SU-DHL-6 (cell line): ENCODE measurements at regions not wholly inside any gene's neighbourhood (a gene's known extent, or its start where the extent isn't known, plus 50 kb on each side); places are given as distances from the start of the nearest gene placed in this dataset.

Experiments used
- EZH2phosphoT487 ChIP-seq: fragments of 200-600 bp; sonication (generic), shearing (Covaris generic); conservative IDR thresholded peaks from 2 replicates; pipeline ENCODE4 v1.6.1; 2018; ENCODE audit warnings: mild to moderate bottlenecking, antibody characterized with exemption, low read length, moderate library complexity, mixed read lengths
- TF ChIP-seq, protein P1 (sequence below): fragments of 200-600 bp; sonication (generic); IDR thresholded peaks from one replicate; pipeline ENCODE4 v1.5.1; 2017; ENCODE audit warnings: antibody characterized with exemption, mild to moderate bottlenecking, low read length, moderate library complexity; ENCODE audit not compliant: insufficient read depth, poor library complexity, severe bottlenecking

DNA sequence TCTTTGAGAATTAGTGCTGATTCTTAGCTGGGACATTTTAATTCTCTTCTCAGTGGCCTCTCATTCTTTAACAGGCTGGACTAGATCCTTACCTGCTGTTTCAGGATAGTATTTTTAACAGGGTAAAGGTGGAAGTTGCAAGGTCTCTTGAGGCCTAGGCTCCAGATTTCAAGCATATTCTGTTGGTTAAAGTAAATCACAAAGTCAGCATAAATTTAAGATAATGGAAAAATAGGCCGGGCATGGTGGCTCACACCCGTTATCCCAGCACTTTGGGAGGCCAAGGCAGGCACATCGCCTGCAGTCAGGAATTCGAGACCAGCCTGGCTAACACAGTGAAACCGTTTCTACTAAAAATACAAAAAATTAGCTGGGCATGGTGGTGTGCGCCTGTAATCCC lies 1149.0 kb downstream of the EPHA7 start:
- TF ChIP-seq, protein P1, sequence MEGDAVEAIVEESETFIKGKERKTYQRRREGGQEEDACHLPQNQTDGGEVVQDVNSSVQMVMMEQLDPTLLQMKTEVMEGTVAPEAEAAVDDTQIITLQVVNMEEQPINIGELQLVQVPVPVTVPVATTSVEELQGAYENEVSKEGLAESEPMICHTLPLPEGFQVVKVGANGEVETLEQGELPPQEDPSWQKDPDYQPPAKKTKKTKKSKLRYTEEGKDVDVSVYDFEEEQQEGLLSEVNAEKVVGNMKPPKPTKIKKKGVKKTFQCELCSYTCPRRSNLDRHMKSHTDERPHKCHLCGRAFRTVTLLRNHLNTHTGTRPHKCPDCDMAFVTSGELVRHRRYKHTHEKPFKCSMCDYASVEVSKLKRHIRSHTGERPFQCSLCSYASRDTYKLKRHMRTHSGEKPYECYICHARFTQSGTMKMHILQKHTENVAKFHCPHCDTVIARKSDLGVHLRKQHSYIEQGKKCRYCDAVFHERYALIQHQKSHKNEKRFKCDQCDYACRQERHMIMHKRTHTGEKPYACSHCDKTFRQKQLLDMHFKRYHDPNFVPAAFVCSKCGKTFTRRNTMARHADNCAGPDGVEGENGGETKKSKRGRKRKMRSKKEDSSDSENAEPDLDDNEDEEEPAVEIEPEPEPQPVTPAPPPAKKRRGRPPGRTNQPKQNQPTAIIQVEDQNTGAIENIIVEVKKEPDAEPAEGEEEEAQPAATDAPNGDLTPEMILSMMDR: no peak
- no peak for TF ChIP-seq EZH2phosphoT487
